ENCODE measurements at regions not wholly inside any gene's neighbourhood (a gene's known extent, or its start where the extent isn't known, plus 50 kb on each side); places are given as distances from the start of the nearest gene placed in this dataset.

DNA sequence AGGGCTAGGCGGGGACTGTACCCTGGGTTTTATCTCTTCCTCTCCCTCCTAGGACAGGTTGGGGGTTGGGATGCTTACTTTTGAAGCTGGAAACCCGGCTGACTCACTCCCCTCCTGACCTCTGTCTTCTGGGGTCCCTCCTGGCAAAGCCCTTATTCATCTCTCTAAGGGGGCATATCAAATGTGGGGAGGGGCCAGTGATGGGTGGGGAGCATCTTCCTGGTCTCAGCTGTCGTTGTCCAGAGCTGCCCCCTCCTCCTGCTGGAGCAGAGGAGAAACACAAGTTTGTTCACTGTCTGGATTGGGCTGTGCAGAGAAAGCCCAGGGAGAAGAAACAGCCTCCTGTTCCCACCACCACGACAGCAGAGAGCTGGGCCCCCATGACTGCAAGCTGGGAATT, 85.8 kb downstream of the TNFAIP2 start:
- 36 to 40% methylated on average over 4 of the region's 4 CpGs for WGBS, 2 donors
- ATAC-seq = no peak
- H3K27ac ChIP-seq = no peak overlapping the region

DNA sequence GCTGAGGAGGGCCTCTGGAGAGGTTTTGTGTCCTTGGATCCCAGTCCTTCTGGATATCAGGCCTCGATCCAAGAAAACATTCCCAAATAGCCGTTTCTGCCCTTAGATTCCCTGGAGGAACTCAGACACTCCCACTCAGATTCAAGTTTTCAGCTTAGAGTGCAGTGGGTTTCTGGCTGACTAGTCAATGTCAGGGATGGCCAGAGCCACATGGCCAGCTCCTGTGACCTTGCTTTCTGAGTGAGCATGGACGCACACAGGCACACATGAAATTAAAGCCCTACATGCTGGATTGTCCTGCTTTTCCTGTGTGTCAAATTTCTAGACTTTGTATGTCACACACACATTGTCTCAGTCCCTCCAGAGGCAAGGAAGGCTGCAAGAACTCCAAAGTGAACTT, 86.2 kb downstream of the TNFAIP2 start:
- H3K4me3 ChIP-seq = no peak overlapping the region
- peaks cover 0 to 13% (median 6%) of the 10 kb centered on the region in 11 donors for H3K9me3 ChIP-seq
- H3K4me1 ChIP-seq = peaks cover 0 to 27% (median 7%) of the 10 kb centered on the region in 9 donors
- peaks cover 0 to 48% (median 16%) of the 10 kb centered on the region in 7 donors for H3K27me3 ChIP-seq
- DNase-seq (no peak), ATAC-seq (no peak)
- intact Hi-C loops (cut with DNase I) = loop anchor here in 1 of 10 donors (5.0 kb wide), 1 partner anchor 53 kb away; no protein-coding TSS in a partner anchor
- TF ChIP-seq, protein P1, sequence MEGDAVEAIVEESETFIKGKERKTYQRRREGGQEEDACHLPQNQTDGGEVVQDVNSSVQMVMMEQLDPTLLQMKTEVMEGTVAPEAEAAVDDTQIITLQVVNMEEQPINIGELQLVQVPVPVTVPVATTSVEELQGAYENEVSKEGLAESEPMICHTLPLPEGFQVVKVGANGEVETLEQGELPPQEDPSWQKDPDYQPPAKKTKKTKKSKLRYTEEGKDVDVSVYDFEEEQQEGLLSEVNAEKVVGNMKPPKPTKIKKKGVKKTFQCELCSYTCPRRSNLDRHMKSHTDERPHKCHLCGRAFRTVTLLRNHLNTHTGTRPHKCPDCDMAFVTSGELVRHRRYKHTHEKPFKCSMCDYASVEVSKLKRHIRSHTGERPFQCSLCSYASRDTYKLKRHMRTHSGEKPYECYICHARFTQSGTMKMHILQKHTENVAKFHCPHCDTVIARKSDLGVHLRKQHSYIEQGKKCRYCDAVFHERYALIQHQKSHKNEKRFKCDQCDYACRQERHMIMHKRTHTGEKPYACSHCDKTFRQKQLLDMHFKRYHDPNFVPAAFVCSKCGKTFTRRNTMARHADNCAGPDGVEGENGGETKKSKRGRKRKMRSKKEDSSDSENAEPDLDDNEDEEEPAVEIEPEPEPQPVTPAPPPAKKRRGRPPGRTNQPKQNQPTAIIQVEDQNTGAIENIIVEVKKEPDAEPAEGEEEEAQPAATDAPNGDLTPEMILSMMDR (IDR thresholded peaks at IDR 0.05) = peak in 1 of 9 donors; percentile 1
- 54 to 57% methylated on average over 3 of the region's 3 CpGs for WGBS, 2 donors
- H3K27ac ChIP-seq = no peak overlapping the region
- H3K36me3 ChIP-seq = no peaks in the 10 kb centered on the region

More for the DNA sequence above, 85.8 kb downstream of the TNFAIP2 start:
- Histone ChIP-seq H3K36me3 (no peaks in the 10 kb centered on the region), H3K4me3 (no peak overlapping the region), H3K27me3 (peaks cover 0 to 48% (median 16%) of the 10 kb centered on the region in 7 donors), H3K9me3 (peaks cover 0 to 18% (median 9%) of the 10 kb centered on the region in 11 donors), H3K4me1 (peaks cover 0 to 27% (median 7%) of the 10 kb centered on the region in 9 donors)
- TF ChIP-seq, protein P1 (IDR thresholded peaks at IDR 0.05) = peak in 1 of 9 donors; percentile 5
- intact Hi-C loops (cut with DNase I) = loop anchor here in 1 of 10 donors (5.0 kb wide), 1 partner anchor 53 kb away; no protein-coding TSS in a partner anchor
- no peak for DNase-seq

GRCh38 chr14:103213331-103213730, 90.1 kb downstream of the TNFAIP2 start:
- ATAC-seq = no peak
- DNase-seq = no peak
- peaks cover 0 to 23% (median under 1%) of the 10 kb centered on the region in 7 donors for H3K27me3 ChIP-seq
- no peaks in the 10 kb centered on the region for H3K36me3 ChIP-seq
- TF ChIP-seq, protein P1 (IDR thresholded peaks at IDR 0.05) = no peak
- WGBS, 2 donors = 84 to 91% methylated on average over 2 of the region's 2 CpGs
- peaks cover 0 to 10% (median 0%) of the 10 kb centered on the region in 9 donors for H3K4me1 ChIP-seq
- no peak overlapping the region for H3K4me3 ChIP-seq
- no peak overlapping the region for H3K27ac ChIP-seq
- intact Hi-C loops (cut with DNase I) = no loop called here
- peaks cover 0 to 15% (median 0%) of the 10 kb centered on the region in 11 donors for H3K9me3 ChIP-seq

- WGBS, 2 donors = 74 to 85% methylated on average over 14 of the region's 14 CpGs
- Histone ChIP-seq H3K4me3 (no peak overlapping the region), H3K4me1 (peaks cover 0 to 4% (median 0%) of the 10 kb centered on the region in 9 donors), H3K9me3 (peaks cover 0 to 17% (median 0%) of the 10 kb centered on the region in 11 donors), H3K36me3 (no peaks in the 10 kb centered on the region), H3K27ac (no peak overlapping the region), H3K27me3 (peaks cover 0 to 12% (median under 1%) of the 10 kb centered on the region in 7 donors)
- intact Hi-C loops (cut with DNase I) = no loop called here
- DNase-seq = no peak
- no peak for ATAC-seq
- TF ChIP-seq, protein P1 (IDR thresholded peaks at IDR 0.05) = no peak
Measured at GRCh38 chr14:103214461-103214958, 91.2 kb downstream of the TNFAIP2 start.

All from heart right ventricle (tissue), 16 donors.